ENCODE measurements at regions not wholly inside any gene's neighbourhood (a gene's known extent, or its start where the extent isn't known, plus 50 kb on each side); places are given as distances from the start of the nearest gene placed in this dataset.

- DNase-seq (ENCODE audit: low spot score), result no peak
Measured at GRCh38 chr12:89092297-89092696, 260.0 kb downstream of the DUSP6 start.

GRCh38 chr12:89091293-89091841 is 260.9 kb downstream of the DUSP6 start:
- DNase-seq (ENCODE audit: low spot score), result no peak

- no peak for DNase-seq (ENCODE audit: low spot score)
Measured at GRCh38 chr12:89089264-89089663, 263.0 kb downstream of the DUSP6 start.

DNA sequence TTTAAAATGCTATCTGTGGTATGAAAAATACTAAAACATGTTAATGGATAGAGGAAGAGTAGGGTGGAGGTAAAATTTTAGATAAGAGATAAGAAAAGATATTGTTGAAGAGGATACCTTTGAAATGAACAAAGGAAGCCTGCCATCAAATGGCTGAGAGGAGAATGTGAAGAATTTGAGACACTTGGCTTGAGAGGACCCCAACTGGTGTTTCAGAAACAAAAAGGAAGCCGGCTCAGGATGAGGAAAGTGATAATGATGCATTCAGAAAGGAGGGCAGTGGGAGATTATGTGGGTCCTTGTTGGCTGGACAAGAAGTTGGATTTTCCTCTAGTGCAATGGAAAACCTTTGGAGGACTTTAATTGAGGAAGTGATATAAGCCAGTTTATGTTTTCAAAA is 264.4 kb downstream of the DUSP6 start:
- no peak for DNase-seq (ENCODE audit: low spot score)

- DNase-seq (ENCODE audit: low spot score), result no peak
Measured at GRCh38 chr12:89087149-89087825, 265.0 kb downstream of the DUSP6 start.

GRCh38 chr12:89085421-89085820 is 266.9 kb downstream of the DUSP6 start:
- DNase-seq (ENCODE audit: low spot score), result no peak

DNA sequence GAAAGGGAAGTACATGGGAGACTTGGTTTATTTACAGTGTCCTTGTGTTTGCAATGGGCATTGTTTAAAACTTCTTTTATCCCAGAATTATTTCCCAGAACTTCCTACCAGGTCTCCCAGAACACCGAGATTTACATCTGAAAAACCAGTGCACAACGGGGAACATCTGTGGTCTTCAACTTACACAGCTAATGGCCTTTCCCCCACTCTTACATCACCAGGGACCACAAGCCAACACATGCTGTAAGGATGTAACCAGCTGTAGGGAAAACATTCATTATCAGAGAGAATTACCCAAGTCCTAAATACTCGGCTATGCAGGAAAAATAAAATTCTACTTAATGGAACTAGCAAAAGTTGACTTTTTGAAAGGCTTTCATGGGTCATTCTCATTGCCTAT is 267.6 kb downstream of the DUSP6 start:
- DNase-seq (ENCODE audit: low spot score), result no peak

DNA sequence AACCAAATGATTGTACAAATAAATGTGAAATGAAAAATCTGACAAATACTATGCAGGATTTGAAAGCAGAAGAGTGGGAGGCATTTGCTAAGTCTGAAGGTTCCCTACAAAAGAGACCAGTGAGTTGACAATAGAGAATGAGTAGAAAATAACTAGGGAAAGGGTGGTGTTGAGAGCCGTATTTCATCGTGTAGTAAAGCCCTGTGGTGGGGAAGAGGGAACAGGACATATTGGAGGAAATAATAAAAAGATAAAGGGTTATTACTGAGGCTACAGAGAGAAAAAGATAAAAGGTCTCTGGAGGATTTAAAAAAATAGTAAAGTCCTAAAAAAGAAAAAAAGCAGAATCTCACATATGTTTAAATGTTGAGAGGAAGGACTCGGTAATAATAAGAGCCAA is 268.8 kb downstream of the DUSP6 start:
- DNase-seq (ENCODE audit: low spot score), result no peak

- DNase-seq (ENCODE audit: low spot score), result no peak
Measured at GRCh38 chr12:89082370-89082753, 269.9 kb downstream of the DUSP6 start.

GRCh38 chr12:89081719-89082369 is 270.5 kb downstream of the DUSP6 start:
- no peak for DNase-seq (ENCODE audit: low spot score)

- DNase-seq (ENCODE audit: low spot score), result no peak
Measured at GRCh38 chr12:89080793-89081465, 271.4 kb downstream of the DUSP6 start.

DNA sequence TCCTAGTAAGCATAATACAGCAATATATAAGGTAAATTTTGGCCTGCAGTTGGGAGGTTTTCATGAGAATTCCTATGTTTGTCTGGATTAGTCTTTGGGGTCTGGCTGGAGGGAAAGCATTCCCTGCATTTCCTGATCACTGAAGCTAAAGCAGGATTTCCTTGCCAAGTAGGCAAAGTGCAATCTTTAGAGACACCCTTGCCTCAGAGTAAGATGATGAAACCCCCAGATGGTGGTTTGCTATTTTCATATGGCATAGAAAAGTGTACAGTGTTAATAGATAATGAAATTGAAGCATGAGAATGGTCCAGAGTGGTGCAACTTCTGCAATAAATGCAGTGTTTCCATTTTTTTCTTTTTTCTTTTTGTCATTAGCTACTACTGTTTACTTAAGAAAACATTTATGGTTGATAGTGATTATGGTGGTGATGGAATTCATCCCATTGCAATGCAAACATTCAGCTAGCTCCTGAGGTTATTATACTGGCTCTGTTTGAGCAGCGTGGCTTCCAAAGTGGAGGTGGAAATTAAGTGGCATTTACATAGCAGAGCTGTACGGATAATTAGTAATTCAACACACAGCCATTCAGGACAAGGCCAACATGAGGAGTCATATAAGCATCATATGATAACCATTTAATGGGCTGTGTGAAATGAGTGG is 276.3 kb downstream of the DUSP6 start:
- DNase-seq (ENCODE audit: low spot score), result no peak

DNA sequence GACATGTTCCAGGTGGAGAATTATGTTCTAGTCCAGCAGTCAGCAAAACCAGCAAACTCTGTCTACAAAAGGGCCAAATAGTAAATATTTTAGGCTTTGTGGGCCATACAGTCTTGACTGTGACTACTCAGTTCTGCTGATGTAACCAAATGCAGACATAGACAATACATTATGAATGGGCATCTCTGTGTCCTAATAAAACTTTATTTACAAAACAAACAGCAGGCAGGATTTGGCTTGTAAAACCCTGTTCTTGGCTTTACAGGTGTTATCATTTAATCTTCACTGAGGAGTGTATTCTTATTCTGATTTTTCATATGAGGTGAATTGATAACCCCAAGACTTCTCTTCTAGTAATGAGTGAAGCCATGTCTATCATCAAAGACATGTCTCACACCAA is 278.6 kb downstream of the DUSP6 start:
- DNase-seq (ENCODE audit: low spot score), result no peak

DNA sequence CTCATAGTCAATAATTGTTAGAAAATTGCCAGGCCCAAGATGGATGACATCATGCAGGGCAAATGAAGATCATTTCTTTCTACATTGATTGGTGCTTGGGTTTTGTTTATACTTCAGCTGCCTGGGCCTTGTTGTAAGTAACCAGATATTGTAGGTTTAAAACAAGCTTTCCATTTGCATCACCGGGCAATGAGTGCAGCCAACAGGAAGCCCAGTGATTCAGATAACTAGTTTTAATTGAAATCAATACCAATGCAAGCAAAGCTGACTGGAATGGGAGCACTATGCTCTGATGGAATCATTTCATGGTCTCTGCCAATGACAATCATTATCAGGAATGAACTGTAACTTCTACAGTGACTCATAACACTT is 279.3 kb downstream of the DUSP6 start:
- DNase-seq (ENCODE audit: low spot score), result no peak

DNA sequence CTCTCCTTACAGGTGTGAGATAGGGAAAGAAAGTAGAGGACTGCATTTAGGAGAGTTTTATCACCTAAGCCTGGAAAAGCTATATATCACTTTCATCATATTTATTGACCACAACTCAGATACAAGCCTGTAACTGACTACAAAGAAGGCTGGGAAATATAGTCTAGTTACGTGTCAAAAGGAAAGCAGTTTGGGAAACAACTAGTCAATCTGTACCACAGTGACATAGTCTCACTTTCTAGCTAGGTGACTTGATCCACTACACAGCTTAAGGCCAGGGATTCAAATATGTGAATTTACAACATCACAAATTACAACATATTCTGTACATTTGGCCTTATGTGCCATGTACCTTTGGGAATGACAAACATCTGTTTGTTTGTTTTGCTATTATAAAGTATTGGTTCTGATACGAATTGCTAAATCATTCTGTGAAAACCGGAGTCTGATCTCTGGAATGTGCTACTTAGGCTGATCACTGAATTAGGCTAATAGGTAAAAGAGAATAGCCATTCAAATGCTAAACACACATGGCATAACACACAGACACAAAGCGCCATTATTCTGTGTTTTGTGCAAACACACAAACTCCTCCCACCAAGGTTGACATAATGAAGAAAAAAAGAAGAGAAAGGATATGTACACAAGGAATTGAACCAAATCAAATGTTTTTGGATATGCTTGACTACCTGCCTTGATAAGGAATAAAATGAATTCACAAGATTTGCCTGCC is 279.8 kb downstream of the DUSP6 start:
- DNase-seq (ENCODE audit: low spot score), result no peak

DNA sequence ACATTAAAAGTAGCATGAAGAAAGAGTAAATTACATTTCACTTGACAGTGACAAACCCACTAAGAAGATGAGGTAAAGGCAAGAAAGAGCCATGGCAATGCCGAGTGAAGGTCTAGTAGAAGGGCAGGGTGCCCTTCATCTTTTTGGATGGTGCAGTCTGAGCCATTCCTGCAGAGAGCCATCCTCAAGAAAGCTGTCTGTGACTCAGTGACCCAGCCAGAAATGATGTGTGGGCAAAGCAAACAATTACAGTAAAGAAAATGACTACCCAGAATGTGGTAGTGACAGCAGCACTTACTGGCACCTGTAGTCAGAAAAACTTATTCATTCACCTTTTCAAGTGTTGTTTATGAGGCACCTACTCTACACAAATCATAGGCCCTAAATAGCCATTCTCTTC is 281.7 kb downstream of the DUSP6 start:
- DNase-seq (ENCODE audit: low spot score), result no peak

DNA sequence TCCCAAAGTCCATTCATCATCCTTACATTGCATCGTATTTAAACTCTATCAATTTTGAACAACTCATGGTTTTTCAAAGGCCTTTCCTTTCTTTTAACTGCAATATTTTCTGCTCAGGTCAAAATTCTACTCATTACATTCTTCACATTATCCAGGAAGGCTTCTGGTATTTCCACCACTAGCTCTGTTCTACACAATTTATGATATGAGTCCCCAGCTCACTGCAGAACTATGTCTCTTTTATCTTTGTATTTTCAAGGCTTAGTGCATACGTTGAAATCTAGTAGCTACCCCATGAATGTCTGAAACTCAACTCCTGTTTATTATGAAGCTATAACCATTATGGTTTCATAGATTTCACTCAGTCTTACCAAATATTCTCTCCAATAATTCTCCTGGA is 282.9 kb downstream of the DUSP6 start:
- DNase-seq (ENCODE audit: low spot score), result no peak

- peak; percentile 66 for DNase-seq (ENCODE audit: low spot score)
Measured at GRCh38 chr12:89067421-89068187, 284.7 kb downstream of the DUSP6 start.

DNA sequence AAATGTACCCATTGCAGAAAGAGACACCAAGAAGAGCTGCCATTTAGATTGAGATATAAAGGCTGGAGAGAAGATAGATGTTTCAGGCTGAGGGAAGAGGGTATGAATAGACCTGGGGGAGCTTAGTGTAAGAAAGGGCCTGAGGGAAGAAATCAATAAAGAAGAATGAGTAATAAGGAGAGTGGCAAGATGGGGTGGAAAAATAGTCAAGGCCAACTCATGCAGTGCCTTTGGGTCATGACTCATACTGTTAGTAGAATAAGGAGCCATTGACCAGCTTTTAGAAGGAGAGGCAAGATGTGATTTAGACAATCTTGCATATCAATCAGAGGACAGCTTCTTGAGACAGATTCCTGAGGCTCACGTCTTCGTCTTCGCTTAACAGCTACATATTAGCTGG is 287.5 kb downstream of the DUSP6 start:
- DNase-seq (ENCODE audit: low spot score), result peak; percentile 60

GRCh38 chr12:89064151-89064550 is 288.1 kb downstream of the DUSP6 start:
- DNase-seq (ENCODE audit: low spot score), result no peak

DNA sequence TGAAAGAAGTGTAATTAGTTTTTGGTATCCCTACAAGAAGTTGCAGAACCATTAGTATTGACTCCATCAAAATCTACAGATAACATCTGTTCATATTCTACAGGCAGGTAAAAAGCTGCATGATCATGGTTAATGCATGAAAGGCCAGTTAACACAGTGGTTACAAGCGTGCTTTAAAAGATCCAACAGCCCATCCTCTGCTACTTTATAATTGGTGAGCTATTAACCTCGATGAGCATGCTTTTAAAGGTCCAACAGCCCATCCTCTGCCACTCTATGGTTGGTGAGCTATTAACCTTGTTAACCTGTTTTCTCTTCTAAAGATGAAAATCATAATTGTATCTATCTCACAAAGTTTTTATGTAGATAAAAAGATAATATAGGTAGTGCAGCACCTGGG is 289.3 kb downstream of the DUSP6 start:
- DNase-seq (ENCODE audit: low spot score), result no peak
